Osteoblast (primary cell): ENCODE measurements at regions not wholly inside any gene's neighbourhood (a gene's known extent, or its start where the extent isn't known, plus 50 kb on each side); places are given as distances from the start of the nearest gene placed in this dataset.

ENCODE experiments used
- DNase-seq: peaks from one replicate; pipeline ENCODE4 v3.0.0; 2011; ENCODE audit warnings: low spot score, mixed read lengths; ENCODE audit not compliant: insufficient read length; ENCODE audit errors: missing footprints
- H2AFZ ChIP-seq: 2 replicates; pipeline ENCODE4 v1.6.0; 2011; ENCODE audit warnings: mild to moderate bottlenecking, low read length
- H3K27ac ChIP-seq: 2 replicates; pipeline ENCODE4 v1.5.1; 2011; ENCODE audit warnings: mild to moderate bottlenecking, low read depth, low read length, moderate library complexity
- H3K27me3 ChIP-seq: 2 replicates; pipeline ENCODE4 v1.6.0; 2012; ENCODE audit warnings: mild to moderate bottlenecking, control low read depth, inconsistent platforms, low read length, moderate library complexity; ENCODE audit not compliant: insufficient read depth
- H3K36me3 ChIP-seq: 2 replicates; pipeline ENCODE4 v1.5.1; 2011; ENCODE audit warnings: mild to moderate bottlenecking, low read length, control low read depth, moderate library complexity; ENCODE audit not compliant: insufficient read depth
- H3K4me1 ChIP-seq: 2 replicates; pipeline ENCODE4 v1.5.1; 2011; ENCODE audit warnings: mild to moderate bottlenecking, low read length, control low read depth, moderate library complexity; ENCODE audit not compliant: insufficient read depth
- H3K4me2 ChIP-seq: 2 replicates; pipeline ENCODE4 v1.6.0; 2011; ENCODE audit warnings: mild to moderate bottlenecking, low read length; ENCODE audit not compliant: insufficient read depth
- H3K4me3 ChIP-seq: fragments of 200-600 bp; sonication (generic); 3 replicates; pipeline ENCODE4 v1.5.1; 2012; ENCODE audit warnings: mild to moderate bottlenecking, low read length, inconsistent platforms; ENCODE audit not compliant: insufficient read depth
- H3K79me2 ChIP-seq: 2 replicates; pipeline ENCODE4 v1.6.0; 2012; ENCODE audit warnings: mild to moderate bottlenecking, low read length, control low read depth, inconsistent platforms; ENCODE audit not compliant: insufficient read depth
- H3K9me3 ChIP-seq: 2 replicates; pipeline ENCODE4 v1.5.1; 2011; ENCODE audit warnings: low read depth, low read length, control low read depth
- H4K20me1 ChIP-seq: 2 replicates; pipeline ENCODE4 v1.6.0; 2012; ENCODE audit warnings: mild to moderate bottlenecking, low read length, control low read depth; ENCODE audit not compliant: insufficient read depth
- CTCF ChIP-seq: IDR thresholded peaks from 2 replicates; pipeline ENCODE4 v1.5.1; 2011; ENCODE audit warnings: mild to moderate bottlenecking, low read depth, low read length, moderate library complexity; ENCODE audit errors: extremely low read depth

GRCh38 chr4:124276461-124276860 lies 436.1 kb downstream of the ANKRD50 start:
- no peak overlapping the region for H3K27ac ChIP-seq
- H3K27me3 ChIP-seq: no peaks in the 10 kb centered on the region
- H3K36me3 ChIP-seq: no peaks in the 10 kb centered on the region
- no peaks in the 10 kb centered on the region for H3K4me1 ChIP-seq
- H2AFZ ChIP-seq: no peak overlapping the region
- no peaks in the 10 kb centered on the region for H3K9me3 ChIP-seq
- no peak overlapping the region for H3K4me3 ChIP-seq
- H3K79me2 ChIP-seq: no peaks in the 10 kb centered on the region
- no peak for DNase-seq
- no peaks in the 10 kb centered on the region for H4K20me1 ChIP-seq
- H3K4me2 ChIP-seq: no peak overlapping the region
- TF ChIP-seq CTCF: no peak

GRCh38 chr4:124277691-124278090 lies 434.8 kb downstream of the ANKRD50 start:
- Histone ChIP-seq H3K27ac (no peak overlapping the region), H3K27me3 (no peaks in the 10 kb centered on the region)
- no peak for TF ChIP-seq CTCF

GRCh38 chr4:124278477-124278876 lies 434.1 kb downstream of the ANKRD50 start:
- Histone ChIP-seq H4K20me1 (no peaks in the 10 kb centered on the region), H3K4me1 (no peaks in the 10 kb centered on the region), H3K27me3 (no peaks in the 10 kb centered on the region), H2AFZ (no peak overlapping the region), H3K4me2 (no peak overlapping the region), H3K36me3 (no peaks in the 10 kb centered on the region), H3K79me2 (no peaks in the 10 kb centered on the region), H3K4me3 (no peak overlapping the region), H3K27ac (no peak overlapping the region), H3K9me3 (no peaks in the 10 kb centered on the region)
- no peak for DNase-seq
- no peak for TF ChIP-seq CTCF

More at GRCh38 chr4:124277691-124278090, 434.8 kb downstream of the ANKRD50 start:
- Histone ChIP-seq H2AFZ (no peak overlapping the region), H3K4me2 (no peak overlapping the region), H3K36me3 (no peaks in the 10 kb centered on the region), H3K9me3 (no peaks in the 10 kb centered on the region), H3K79me2 (no peaks in the 10 kb centered on the region), H3K4me1 (no peaks in the 10 kb centered on the region), H3K4me3 (no peak overlapping the region), H4K20me1 (no peaks in the 10 kb centered on the region)
- no peak for DNase-seq

- H3K27ac ChIP-seq: no peak overlapping the region
- no peaks in the 10 kb centered on the region for H3K9me3 ChIP-seq
- DNase-seq: no peak
- no peaks in the 10 kb centered on the region for H3K4me1 ChIP-seq
- no peak overlapping the region for H2AFZ ChIP-seq
- no peak for TF ChIP-seq CTCF
- no peak overlapping the region for H3K4me2 ChIP-seq
- no peaks in the 10 kb centered on the region for H3K79me2 ChIP-seq
- H4K20me1 ChIP-seq: no peaks in the 10 kb centered on the region
- no peaks in the 10 kb centered on the region for H3K36me3 ChIP-seq
- no peaks in the 10 kb centered on the region for H3K27me3 ChIP-seq
- H3K4me3 ChIP-seq: no peak overlapping the region
These were observed 432.8 kb downstream of the ANKRD50 start for GRCh38 chr4:124279741-124280140.
